ENCODE measurements at regions not wholly inside any gene's neighbourhood (a gene's known extent, or its start where the extent isn't known, plus 50 kb on each side); places are given as distances from the start of the nearest gene placed in this dataset.
A peak's percentile ranks its signal among the peaks of the same experiment; 100 is the strongest.
"Not testable (repeated sequence)": the region's sequence is repeated elsewhere in the genome, so short reads cannot be mapped to it uniquely, and the experiment has no call there.

- DNase-seq (ENCODE audit: low spot score) = no peak
Measured at GRCh38 chr13:44783994-44784707, 205.1 kb downstream of the NUFIP1 start.

- DNase-seq (ENCODE audit: low spot score) = no peak
Measured at GRCh38 chr13:44780591-44781280, 204.6 kb upstream of the TSC22D1 start.

DNA sequence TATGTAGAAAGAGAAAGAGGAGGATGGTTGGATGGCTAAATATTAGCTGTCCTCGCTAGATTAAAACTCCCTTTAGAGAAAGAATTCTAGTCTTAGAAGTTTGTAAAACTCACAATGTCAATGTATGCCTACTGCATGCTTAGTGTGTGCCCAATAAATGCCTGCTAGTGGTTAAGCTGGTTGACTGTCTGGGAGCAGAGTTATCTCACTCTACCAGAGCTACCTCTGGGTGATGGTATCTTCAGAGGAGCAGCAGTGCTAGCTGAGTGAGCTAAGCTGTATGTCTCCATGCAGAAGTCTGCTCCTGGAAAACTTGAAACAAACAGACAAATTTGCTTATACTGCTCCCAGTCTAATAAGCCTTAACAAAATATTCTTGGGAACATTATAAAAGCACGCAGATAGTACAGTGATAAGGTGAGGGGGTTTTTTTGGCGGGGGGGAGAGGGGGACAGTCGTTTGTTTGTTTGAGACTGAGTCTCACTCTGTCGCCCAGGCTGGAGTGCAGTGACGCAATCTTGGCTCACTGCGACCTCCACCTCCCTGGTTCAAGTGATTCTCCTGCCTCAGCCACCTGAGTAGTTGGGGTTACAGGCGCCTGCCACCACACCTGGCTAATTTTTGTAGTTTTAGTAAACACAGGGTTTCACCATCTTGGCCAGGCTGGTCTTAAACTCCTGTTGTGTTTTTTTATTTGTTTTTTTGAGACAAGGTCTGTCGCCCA is 202.8 kb upstream of the TSC22D1 start:
- no peak for DNase-seq (ENCODE audit: low spot score)

- DNase-seq (ENCODE audit: low spot score) = not testable (repeated sequence)
Measured at GRCh38 chr13:44775290-44775689, 199.2 kb upstream of the TSC22D1 start.

DNA sequence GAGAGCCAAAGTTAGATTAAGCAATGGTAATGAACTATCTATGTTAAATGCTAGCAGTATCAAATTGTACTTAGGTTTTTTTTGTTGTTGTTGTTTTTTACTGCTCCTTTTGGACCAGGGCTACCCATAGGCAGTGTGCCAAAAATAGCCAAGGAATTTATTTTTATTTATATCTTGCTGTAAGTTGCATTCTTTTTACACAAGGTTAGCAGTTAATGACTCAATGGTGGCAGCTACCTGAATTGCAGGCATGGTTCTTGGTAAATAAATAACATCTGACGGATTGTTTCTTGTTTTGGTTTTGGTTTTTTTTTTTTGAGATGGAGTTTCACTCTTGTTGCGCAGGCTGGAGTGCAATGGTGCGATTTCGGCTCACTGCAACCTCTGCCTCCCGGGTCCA is 194.8 kb upstream of the TSC22D1 start:
- DNase-seq (ENCODE audit: low spot score) = no peak

GRCh38 chr13:44769686-44770085 is 193.6 kb upstream of the TSC22D1 start:
- DNase-seq (ENCODE audit: low spot score) = no peak

DNA sequence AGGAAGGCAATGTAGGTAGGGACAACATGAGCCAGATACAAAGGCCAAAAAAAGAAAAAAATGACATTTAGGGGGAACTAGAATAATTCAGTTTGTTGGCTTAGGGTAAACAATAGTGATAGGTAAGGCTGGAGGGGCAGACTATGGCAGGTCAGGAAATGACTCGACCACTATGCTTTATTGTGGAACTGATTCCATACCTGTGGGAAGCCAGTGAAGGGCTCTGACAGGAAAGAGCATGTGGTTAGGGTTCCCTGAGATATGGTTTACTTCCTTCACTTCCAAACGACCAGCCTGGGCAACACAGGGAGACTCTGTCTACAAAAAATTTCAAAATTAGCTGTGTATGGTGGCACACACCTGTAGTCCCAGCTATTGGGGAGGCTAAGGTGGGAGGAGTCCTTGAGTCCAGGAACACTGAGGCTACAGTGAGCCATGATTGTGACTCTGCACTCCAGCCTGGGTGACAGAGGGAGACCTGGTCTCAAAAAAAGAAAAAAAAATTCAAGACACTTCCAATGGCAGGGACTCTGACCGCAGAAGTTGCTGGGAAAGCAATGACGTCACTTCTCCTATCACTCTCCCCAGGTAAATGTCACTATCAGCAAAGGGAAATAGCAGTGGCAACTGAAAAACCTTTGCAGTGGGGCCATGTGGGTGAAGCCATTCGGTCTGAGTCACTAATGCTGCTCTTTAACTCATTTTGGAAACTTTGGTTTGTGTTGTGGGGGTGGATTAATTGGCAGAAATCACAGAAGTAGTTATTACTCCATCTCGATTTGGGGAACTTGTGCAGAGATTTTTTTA is 192.8 kb upstream of the TSC22D1 start:
- DNase-seq (ENCODE audit: low spot score) = no peak

- no peak for DNase-seq (ENCODE audit: low spot score)
Measured at GRCh38 chr13:44768239-44768638, 192.1 kb upstream of the TSC22D1 start.

DNA sequence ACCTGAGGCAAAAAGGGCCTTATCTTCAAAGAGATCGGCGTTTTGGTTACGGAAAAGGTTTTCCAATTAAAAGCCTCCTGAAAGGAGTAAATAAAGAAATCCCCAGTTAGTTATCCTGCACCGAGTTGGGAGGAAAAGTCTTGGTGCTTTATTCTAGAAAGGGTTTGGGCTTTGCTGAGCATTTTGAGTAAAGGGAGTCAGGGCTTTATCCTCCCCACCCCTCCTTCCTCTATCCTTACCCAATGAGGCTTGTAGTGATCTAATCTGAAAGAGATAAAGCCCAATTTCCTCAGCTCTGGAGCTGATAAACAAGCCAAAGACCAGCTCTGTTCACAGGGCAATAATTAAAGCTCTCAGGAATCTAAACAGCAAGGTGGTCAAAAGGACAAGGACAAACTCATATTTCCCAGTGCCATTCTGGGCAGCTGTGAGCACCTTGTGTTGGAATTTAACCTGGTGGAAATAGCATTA is 188.9 kb upstream of the TSC22D1 start:
- no peak for DNase-seq (ENCODE audit: low spot score)

DNA sequence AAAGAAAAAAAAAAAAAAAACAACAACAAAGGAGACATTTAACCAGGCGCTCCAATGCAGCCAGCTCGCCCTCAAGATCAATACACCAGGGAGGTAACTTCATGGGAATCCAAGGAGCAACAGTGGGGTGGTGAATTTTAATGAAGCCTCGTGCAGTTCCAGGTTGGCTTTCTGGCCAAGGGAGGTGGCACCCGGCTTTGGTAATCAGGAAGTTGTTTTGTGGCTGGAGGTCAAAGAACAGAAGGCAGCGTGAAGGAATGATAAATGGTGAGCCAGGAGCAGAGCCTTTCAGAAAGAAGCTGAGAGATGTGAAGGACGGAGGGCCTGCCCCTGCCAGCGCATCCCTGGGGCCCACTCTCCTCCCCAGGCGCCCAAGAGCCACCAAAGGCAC is 188.2 kb upstream of the TSC22D1 start:
- DNase-seq (ENCODE audit: low spot score) = peak; percentile 31

GRCh38 chr13:44763615-44764301 is 187.6 kb upstream of the TSC22D1 start:
- DNase-seq (ENCODE audit: low spot score) = no peak

DNA sequence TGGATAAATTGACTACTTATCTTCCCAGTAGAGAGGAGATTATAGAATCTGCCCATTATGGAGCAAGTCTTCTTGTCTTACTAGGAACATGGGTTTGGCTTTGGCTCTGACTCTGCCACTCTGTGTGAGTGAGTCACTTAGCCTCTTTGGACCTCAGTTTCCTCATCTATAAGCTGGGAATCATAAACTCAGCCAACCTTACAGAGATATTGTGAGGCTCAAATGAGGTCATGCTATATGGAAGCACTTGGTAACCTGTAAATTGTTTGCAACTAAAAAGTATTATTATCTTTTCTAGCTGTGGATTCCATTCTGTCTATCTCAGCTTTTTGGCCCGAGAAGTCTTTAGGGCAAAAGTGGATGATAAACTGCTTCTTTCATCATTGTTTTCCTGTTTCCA is 186.8 kb upstream of the TSC22D1 start:
- no peak for DNase-seq (ENCODE audit: low spot score)

DNA sequence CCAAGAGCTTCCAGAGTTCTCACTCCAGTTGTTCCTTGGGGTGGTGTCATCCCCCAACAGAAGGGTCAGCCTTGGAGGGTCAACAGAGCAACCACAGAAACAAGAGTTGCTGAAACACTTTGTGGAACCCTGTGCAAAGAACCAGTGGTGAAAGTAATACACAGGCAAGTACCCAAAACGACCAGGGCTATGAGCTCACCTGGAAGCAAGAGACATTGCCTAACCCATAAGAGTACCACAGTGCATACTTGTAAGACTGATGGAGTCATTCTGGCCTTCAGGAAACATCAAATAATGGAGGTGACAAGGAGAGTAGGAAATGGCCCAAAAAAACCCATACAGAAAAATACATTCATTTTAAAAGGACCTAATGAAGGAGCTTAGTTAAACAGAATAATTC is 184.3 kb upstream of the TSC22D1 start:
- no peak for DNase-seq (ENCODE audit: low spot score)

DNA sequence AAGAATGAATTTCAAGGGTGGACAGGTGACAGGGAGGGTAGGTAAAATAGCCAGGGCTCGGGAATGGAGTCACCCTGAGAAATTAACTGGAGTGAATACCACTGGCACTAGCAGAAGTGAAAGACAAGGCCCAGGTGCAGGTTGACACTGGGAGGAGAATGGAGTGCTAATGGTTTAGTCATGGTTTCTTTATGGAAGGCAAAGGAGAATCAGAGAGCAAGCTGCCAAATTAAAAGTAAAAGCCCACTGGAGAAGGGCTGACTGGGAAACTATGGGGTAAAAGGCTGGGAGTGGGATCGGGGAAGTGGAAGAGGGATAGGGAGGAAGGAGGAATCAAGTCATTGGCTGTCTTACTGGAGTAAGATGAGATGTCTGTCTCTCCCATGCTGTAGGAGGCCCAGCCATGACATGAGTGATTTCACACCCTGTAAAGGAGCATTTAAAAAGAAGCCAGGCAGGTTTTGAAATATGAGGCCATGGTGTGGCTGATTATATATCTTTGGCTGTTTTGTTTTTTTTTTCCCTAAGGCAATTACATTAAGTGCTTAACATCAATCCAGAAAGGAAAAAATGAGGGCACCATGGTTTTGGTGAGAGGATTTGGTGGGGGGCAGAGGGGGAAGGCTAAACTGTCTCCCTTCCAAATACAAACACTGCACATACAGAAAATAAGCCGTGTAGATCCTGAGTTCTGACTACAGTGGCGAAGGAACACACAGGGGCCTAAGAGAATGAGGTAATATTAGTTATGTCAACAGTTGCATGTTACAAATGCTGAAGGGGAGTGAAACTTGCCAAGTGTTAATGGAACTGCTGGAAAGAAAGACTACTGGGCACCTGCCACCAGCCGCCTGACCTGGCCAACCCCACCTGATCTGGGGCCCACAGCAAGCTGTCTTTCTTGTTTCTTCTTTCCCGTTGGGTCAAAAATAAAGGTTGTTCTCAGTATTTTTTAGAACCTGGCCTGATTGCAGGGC is 183.5 kb upstream of the TSC22D1 start:
- DNase-seq (ENCODE audit: low spot score) = no peak

- peak; percentile 26 for DNase-seq (ENCODE audit: low spot score)
Measured at GRCh38 chr13:44758630-44759383, 182.7 kb upstream of the TSC22D1 start.

GRCh38 chr13:44757671-44758070 is 181.5 kb upstream of the TSC22D1 start:
- DNase-seq (ENCODE audit: low spot score) = no peak

GRCh38 chr13:44756276-44756810 is 180.2 kb upstream of the TSC22D1 start:
- DNase-seq (ENCODE audit: low spot score) = peak; percentile 54

- DNase-seq (ENCODE audit: low spot score) = peak; percentile 37
Measured at GRCh38 chr13:44755872-44756271, 179.7 kb upstream of the TSC22D1 start.

DNA sequence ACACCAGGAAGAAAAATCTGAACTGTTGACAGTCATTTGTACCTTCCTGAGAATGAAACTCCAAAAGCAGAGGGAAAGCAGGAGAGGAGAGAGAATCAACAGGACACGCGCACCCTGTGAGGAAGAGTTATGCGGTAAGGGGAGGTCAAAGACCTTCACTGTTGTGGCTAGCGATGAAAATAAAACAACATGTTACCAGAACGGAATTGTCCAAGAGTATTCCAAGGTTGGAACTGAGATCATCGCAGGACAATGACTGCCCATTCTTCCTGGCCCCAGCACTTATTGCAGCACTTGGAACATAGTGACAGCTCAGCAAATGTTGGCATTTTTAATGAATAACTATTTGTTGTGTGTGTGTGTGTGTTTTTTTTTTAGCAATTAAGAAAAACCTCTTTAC is 176.0 kb upstream of the TSC22D1 start:
- DNase-seq (ENCODE audit: low spot score) = no peak

Data from LoVo (cell line).